KMS-11 (cell line): ENCODE measurements at regions not wholly inside any gene's neighbourhood (a gene's known extent, or its start where the extent isn't known, plus 50 kb on each side); places are given as distances from the start of the nearest gene placed in this dataset.

Experiments used
- H2AFZ ChIP-seq: fragments of 200-600 bp; sonication (generic); 2 replicates; pipeline ENCODE4 v1.6.1; 2016; ENCODE audit warnings: antibody characterized with exemption, mixed run types, low read depth
- H3K27ac ChIP-seq: fragments of 200-600 bp; sonication (generic); 2 replicates; pipeline ENCODE4 v1.6.1; 2016; ENCODE audit warnings: mild to moderate bottlenecking, mixed run types
- H3K27me3 ChIP-seq: fragments of 200-600 bp; sonication (generic); 2 replicates; pipeline ENCODE4 v1.6.1; 2017; ENCODE audit warnings: mild to moderate bottlenecking, low read depth, mixed run types, moderate library complexity; ENCODE audit not compliant: insufficient read depth
- H3K36me3 ChIP-seq: fragments of 200-600 bp; sonication (generic); 2 replicates; pipeline ENCODE4 v1.6.1; 2017; ENCODE audit warnings: mild to moderate bottlenecking, mixed run types; ENCODE audit not compliant: insufficient read depth
- H3K4me1 ChIP-seq: fragments of 200-600 bp; sonication (generic); 2 replicates; pipeline ENCODE4 v1.6.1; 2016; ENCODE audit warnings: mild to moderate bottlenecking, low read depth, mixed run types; ENCODE audit not compliant: poor library complexity, severe bottlenecking
- H3K4me2 ChIP-seq: fragments of 200-600 bp; sonication (generic); 2 replicates; pipeline ENCODE4 v1.7.0; 2016; ENCODE audit warnings: mild to moderate bottlenecking, mixed run types
- H3K4me3 ChIP-seq: fragments of 200-600 bp; sonication (generic); IDR thresholded peaks from 2 replicates; pipeline ENCODE4 v1.6.1; 2017; ENCODE audit warnings: low read depth, low read length, mixed read lengths; ENCODE audit not compliant: insufficient read depth
- H3K79me2 ChIP-seq: fragments of 200-600 bp; sonication (generic); 2 replicates; pipeline ENCODE4 v1.6.1; 2016; ENCODE audit warnings: low read depth, mixed run types; ENCODE audit not compliant: insufficient read depth
- H3K9ac ChIP-seq: fragments of 200-600 bp; sonication (generic); 2 replicates; pipeline ENCODE4 v1.6.1; 2016; ENCODE audit warnings: mild to moderate bottlenecking, mixed run types
- H4K20me1 ChIP-seq: fragments of 200-600 bp; sonication (generic); 2 replicates; pipeline ENCODE4 v1.6.1; 2016; ENCODE audit warnings: mild to moderate bottlenecking, mixed run types; ENCODE audit not compliant: insufficient read depth
- CTCF ChIP-seq: fragments of 200-600 bp; sonication (generic); conservative IDR thresholded peaks from 2 replicates; pipeline ENCODE4 v1.6.1; 2017; ENCODE audit warnings: low read depth, mild to moderate bottlenecking, antibody characterized with exemption, low read length, moderate library complexity, mixed read lengths

- H2AFZ ChIP-seq: no peak overlapping the region
- H4K20me1 ChIP-seq: no peaks in the 10 kb centered on the region
- H3K4me1 ChIP-seq: no peaks in the 10 kb centered on the region
- H3K27ac ChIP-seq: no peak overlapping the region
- H3K9ac ChIP-seq: no peak overlapping the region
- no peaks in the 10 kb centered on the region for H3K27me3 ChIP-seq
- no peaks in the 10 kb centered on the region for H3K36me3 ChIP-seq
- no peak overlapping the region for H3K4me3 ChIP-seq
- no peak for TF ChIP-seq CTCF
- H3K4me2 ChIP-seq: no peak overlapping the region
- H3K79me2 ChIP-seq: no peaks in the 10 kb centered on the region
Observed at GRCh38 chr11:80620867-80621266, 1180.0 kb upstream of the TENM4 start.

- Histone ChIP-seq H3K27me3 (no peaks in the 10 kb centered on the region), H4K20me1 (no peaks in the 10 kb centered on the region), H3K9ac (no peak overlapping the region), H3K36me3 (no peaks in the 10 kb centered on the region), H3K27ac (no peak overlapping the region), H3K4me2 (no peak overlapping the region), H3K79me2 (no peaks in the 10 kb centered on the region), H2AFZ (no peak overlapping the region), H3K4me1 (no peaks in the 10 kb centered on the region), H3K4me3 (no peak overlapping the region)
- no peak for TF ChIP-seq CTCF
Observed at GRCh38 chr11:80617156-80617555, 1176.3 kb upstream of the TENM4 start.

- no peaks in the 10 kb centered on the region for H3K36me3 ChIP-seq
- no peak overlapping the region for H2AFZ ChIP-seq
- no peaks in the 10 kb centered on the region for H4K20me1 ChIP-seq
- no peak overlapping the region for H3K27ac ChIP-seq
- H3K4me2 ChIP-seq: no peak overlapping the region
- no peak for TF ChIP-seq CTCF
- H3K9ac ChIP-seq: no peak overlapping the region
- H3K4me3 ChIP-seq: no peak overlapping the region
- H3K27me3 ChIP-seq: no peaks in the 10 kb centered on the region
- H3K4me1 ChIP-seq: no peaks in the 10 kb centered on the region
- H3K79me2 ChIP-seq: no peaks in the 10 kb centered on the region
Observed at GRCh38 chr11:80616070-80616800, 1175.4 kb upstream of the TENM4 start.

GRCh38 chr11:80613655-80614054, 1172.8 kb upstream of the TENM4 start:
- Histone ChIP-seq H3K9ac (no peak overlapping the region), H3K4me2 (no peak overlapping the region), H3K79me2 (no peaks in the 10 kb centered on the region), H3K27me3 (no peaks in the 10 kb centered on the region), H3K27ac (no peak overlapping the region), H2AFZ (no peak overlapping the region), H4K20me1 (no peaks in the 10 kb centered on the region), H3K4me1 (no peaks in the 10 kb centered on the region), H3K36me3 (no peaks in the 10 kb centered on the region), H3K4me3 (no peak overlapping the region)
- TF ChIP-seq CTCF: no peak
